Kidney (tissue), 13 donors: ENCODE measurements at regions not wholly inside any gene's neighbourhood (a gene's known extent, or its start where the extent isn't known, plus 50 kb on each side); places are given as distances from the start of the nearest gene placed in this dataset.

ENCODE experiments used
- DNase-seq, 5 donors: peaks; one replicate each; pipeline ENCODE4 v3.0.0-alpha.2; 2013 to 2020
- FAIRE-seq: peaks from 2 replicates; lab custom pipeline; 2012; peaks lifted over from hg19 to GRCh38; lab: Jason Lieb, UNC
- H3K27ac ChIP-seq, 2 donors: one replicate each; pipeline ENCODE4 v1.7.0; 2013; ENCODE audit warnings: low read depth in 2 of 2, low read length in 2 of 2, inconsistent platforms in 1 of 2
- H3K27me3 ChIP-seq: one replicate; pipeline ENCODE4 v1.7.1; 2013; ENCODE audit warnings: low read length, inconsistent platforms; ENCODE audit not compliant: control insufficient read depth, insufficient read depth
- H3K36me3 ChIP-seq, 3 donors: one replicate each; pipeline versions ENCODE4 v1.7.0 to v1.7.1; 2013; ENCODE audit warnings: low read length in 3 of 3, control low read depth in 1 of 3, inconsistent platforms in 1 of 3; ENCODE audit not compliant: insufficient read depth in 3 of 3, control insufficient read depth in 2 of 3
- H3K4me1 ChIP-seq, 3 donors: one replicate each; pipeline versions ENCODE4 v1.7.0 to v1.7.1; 2013; ENCODE audit warnings: low read length in 3 of 3, inconsistent platforms in 1 of 3, low read depth in 1 of 3; ENCODE audit not compliant: control insufficient read depth in 2 of 3, insufficient read depth in 2 of 3
- H3K4me3 ChIP-seq, 3 donors: one replicate each; pipeline versions ENCODE4 v1.7.0 to v1.8.1; 2013; ENCODE audit warnings: low read length in 3 of 3, control low read depth in 1 of 3, inconsistent platforms in 1 of 3
- H3K9ac ChIP-seq, 3 donors: one replicate each; pipeline versions ENCODE4 v1.7.0 to v1.7.1; 2013; ENCODE audit warnings: low read length in 3 of 3, control low read depth in 1 of 3, inconsistent platforms in 1 of 3
- H3K9me3 ChIP-seq, 3 donors: one replicate each; pipeline versions ENCODE4 v1.7.0 to v1.7.1; 2013; ENCODE audit warnings: low read length in 3 of 3, control low read depth in 1 of 3, inconsistent platforms in 1 of 3; ENCODE audit not compliant: control insufficient read depth in 2 of 3, insufficient read depth in 1 of 3
- CTCF ChIP-seq: IDR thresholded peaks from 3 replicates; pipeline ENCODE4 v1.5.1; 2012; ENCODE audit warnings: mild to moderate bottlenecking, moderate library complexity, borderline replicate concordance; ENCODE audit not compliant: insufficient read depth; ENCODE audit errors: extremely low read depth
- intact Hi-C: fragments of 100-400 bp; cut with DNase I; formaldehyde crosslinking; loops from one replicate; pipeline ENCODE4 v1.11.1; 2022
- donor health status: control.
- donor health status: control.
- donor health status: control.
- donor health status: control.
- donor health status: control.
- donor health status: DM: yes; HTN: yes; CAD: no.
- donor health status: Normal renal cell carcinoma (clear cell type).

- Histone ChIP-seq H3K27ac (no peak overlapping the region), H3K27me3 (no peaks in the 10 kb centered on the region), H3K4me3 (no peak overlapping the region), H3K4me1 (no peaks in the 10 kb centered on the region), H3K36me3 (no peaks in the 10 kb centered on the region), H3K9me3 (no peaks in the 10 kb centered on the region), H3K9ac (no peak overlapping the region)
- peak; percentile 44 for FAIRE-seq
- TF ChIP-seq CTCF: no peak
- intact Hi-C loops: no loop called here
- no peak for DNase-seq
Observed at GRCh38 chr7:81573932-81574331, 195.9 kb downstream of the HGF start.

DNA sequence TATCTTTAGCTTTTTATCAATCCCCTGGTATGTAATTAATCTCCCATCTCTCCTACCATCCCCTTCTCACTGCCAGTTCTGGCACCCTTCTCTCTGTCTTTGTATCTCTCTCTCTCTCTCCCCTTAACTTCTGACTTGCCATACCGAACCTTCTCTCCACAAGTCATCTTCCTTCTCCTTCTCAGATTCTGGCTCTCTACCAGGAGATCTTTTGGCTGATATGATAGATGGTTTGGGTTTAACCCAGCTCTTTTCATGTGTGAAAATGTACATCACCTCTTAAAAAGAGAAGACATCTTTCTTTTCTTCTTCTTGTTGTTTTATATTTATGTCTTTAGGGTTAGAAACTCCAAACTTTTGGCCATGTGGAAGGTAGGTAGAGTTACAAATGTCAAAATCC is 196.7 kb downstream of the HGF start:
- no peaks in the 10 kb centered on the region for H3K9me3 ChIP-seq
- H3K27me3 ChIP-seq: no peaks in the 10 kb centered on the region
- no peaks in the 10 kb centered on the region for H3K4me1 ChIP-seq
- H3K36me3 ChIP-seq: no peaks in the 10 kb centered on the region
- DNase-seq: no peak
- no peak for FAIRE-seq
- intact Hi-C loops: no loop called here
- H3K27ac ChIP-seq: no peak overlapping the region
- no peak for TF ChIP-seq CTCF
- no peak overlapping the region for H3K9ac ChIP-seq
- no peak overlapping the region for H3K4me3 ChIP-seq

DNA sequence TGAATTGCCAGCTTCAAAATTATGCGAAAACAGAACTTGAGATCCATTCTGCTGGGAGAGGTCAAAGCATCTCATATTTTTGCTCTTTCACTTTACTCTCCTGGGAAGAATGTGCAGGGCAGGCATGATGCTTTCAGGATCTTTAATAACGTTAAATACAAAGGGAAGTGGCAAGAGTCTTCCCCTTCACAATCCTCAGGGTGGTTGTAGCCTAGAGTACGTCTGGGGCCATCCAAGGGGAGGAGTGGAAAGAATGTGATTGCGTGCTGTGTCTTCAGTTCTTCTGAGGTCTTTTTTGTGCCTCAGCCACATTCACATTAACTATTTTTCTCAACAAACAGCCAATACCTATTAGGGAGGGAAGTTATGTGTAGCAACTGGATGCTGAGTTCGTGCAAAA is 207.3 kb downstream of the HGF start:
- DNase-seq (no peak), FAIRE-seq (no peak)
- no peak for TF ChIP-seq CTCF
- no peak overlapping the region for H3K9ac ChIP-seq
- no peak overlapping the region for H3K27ac ChIP-seq
- H3K4me1 ChIP-seq: no peaks in the 10 kb centered on the region
- no peaks in the 10 kb centered on the region for H3K36me3 ChIP-seq
- H3K9me3 ChIP-seq: no peaks in the 10 kb centered on the region
- no peaks in the 10 kb centered on the region for H3K27me3 ChIP-seq
- intact Hi-C loops: no loop called here
- no peak overlapping the region for H3K4me3 ChIP-seq

DNA sequence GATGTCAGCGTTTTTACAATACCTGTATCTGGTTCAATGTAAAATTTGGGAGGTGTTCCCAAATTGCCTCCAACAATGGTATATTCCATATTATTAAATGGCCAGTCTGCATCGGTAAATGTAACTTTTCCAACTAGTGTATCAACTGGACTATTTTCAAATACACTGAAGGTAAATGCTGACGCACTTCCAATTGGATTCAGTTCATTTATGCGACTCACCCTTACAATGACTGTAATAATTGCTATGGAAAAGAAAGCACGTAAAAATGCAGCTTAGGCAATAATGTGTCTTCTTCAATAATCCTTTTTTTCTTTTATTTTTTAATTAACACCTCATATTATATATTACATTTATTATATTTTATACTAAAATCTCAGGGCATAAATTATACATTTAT is 209.1 kb downstream of the HGF start:
- intact Hi-C loops: no loop called here
- Histone ChIP-seq H3K27me3 (no peaks in the 10 kb centered on the region), H3K9me3 (no peaks in the 10 kb centered on the region), H3K9ac (no peak overlapping the region), H3K4me1 (no peaks in the 10 kb centered on the region), H3K27ac (no peak overlapping the region), H3K4me3 (no peak overlapping the region), H3K36me3 (no peaks in the 10 kb centered on the region)
- DNase-seq: no peak
- no peak for TF ChIP-seq CTCF
- peak; percentile 17 for FAIRE-seq
